ENCODE measurements at regions not wholly inside any gene's neighbourhood (a gene's known extent, or its start where the extent isn't known, plus 50 kb on each side); places are given as distances from the start of the nearest gene placed in this dataset.
"Not testable (repeated sequence)": the region's sequence is repeated elsewhere in the genome, so short reads cannot be mapped to it uniquely, and the experiment has no call there.

- DNase-seq, result no peak
Measured at GRCh38 chr18:67131498-67131897, 385.0 kb downstream of the DSEL start.

- DNase-seq, result not testable (repeated sequence)
Measured at GRCh38 chr18:67126751-67127150, 389.8 kb downstream of the DSEL start.

DNA sequence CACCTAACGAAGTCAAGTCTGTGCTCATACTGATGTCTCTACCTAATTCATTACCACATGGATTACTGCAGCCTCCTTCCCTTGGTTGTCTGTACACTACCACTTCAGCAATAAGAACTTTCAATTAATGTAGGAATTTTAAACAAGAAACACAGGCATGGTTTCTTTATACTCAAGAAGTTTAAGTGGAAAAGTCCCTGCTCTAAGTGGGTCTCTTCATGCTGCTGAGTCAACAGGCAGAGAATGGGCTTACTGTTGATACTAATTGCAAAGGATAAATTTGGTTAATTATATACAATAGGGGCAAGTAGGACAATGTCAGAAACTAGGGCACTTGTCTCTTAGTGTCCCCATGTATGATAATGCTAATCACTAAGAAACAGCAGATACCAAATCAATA is 392.6 kb downstream of the DSEL start:
- no peak for DNase-seq

GRCh38 chr18:67117804-67118203 is 398.7 kb downstream of the DSEL start:
- no peak for DNase-seq

DNA sequence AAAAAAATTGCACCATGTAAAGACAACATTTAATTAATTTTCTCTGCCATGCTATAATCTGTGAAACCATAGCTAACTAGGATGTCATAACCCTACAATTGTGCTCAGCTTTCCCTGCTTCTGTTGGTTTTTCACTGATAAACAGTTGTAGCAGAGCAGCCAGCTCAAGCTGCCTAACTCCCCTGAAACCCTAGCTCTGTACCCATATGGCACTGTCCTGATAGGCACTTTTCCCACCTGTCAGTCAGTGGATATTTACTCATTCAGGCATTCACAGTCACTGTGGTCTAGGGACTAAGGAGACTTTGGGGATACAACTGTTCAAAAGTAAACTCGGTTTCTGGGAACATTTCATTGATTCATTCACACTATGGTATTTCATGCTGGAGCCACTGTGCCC is 407.0 kb downstream of the DSEL start:
- DNase-seq, result no peak

DNA sequence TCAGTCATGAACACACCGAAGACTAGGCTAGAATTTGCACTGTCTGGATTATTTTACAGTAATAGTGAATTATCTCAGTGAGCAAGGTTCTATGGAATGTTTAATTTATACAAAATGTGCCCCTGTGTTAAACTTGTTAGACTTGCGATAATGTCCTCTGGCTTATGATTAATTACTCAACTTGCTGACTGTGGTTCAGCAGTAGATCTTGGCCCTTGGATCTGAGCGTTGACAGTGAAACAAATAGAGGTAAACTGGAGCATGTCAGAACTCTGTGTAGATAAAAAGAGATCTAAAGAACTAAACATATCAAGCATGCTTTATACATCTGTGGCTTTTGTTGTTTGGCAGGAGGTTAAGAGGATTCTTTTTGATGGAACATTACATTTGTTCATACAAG is 407.6 kb downstream of the DSEL start:
- DNase-seq, result no peak

DNA sequence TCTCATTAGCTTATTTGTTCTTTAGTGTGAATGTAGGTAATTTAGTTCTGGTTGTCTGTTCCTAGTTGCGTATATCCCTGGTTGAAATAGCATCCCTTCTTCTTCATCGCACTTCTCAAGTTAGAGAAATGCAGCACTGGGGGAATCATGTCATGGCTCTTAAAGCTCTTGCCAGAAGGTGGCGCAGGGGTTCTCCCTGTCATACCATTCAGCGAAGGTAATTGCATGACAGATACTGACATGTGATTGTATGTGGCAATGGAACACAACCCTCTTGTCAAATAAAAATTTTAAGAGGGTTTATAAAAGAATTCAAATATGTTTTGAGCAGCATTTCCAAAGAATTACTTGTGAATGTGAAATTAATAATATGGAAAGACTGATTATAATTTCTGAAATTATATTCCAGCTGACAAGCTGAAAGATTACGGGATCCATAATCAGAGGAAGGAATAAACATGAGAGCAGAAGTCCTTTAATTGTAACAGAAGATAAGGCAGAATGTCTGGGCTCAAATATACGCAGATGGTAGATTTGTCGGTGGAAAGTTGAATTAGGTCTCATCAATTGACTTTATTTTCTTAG is 411.7 kb downstream of the DSEL start:
- DNase-seq, result peak; percentile 58

DNA sequence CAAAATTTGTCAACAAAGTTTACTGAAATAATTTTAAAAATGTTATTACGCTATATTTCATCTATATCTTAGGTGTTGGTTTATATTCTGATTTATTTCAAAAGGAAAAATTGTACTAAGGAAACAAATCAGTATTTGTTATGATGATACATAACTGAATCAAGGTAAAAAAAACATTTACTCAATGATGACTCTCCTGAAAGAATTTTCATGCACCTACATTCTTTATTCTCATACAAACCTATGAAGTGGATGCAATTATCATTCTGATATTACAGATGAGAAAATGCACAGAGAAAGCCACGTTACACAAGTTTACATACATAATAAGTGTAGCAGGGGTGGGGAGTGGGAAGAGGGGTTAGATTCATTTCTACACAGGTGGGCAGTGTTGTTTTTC is 422.4 kb downstream of the DSEL start:
- no peak for DNase-seq

GRCh38 chr18:67092141-67092540 is 424.4 kb downstream of the DSEL start:
- DNase-seq, result no peak

- no peak for DNase-seq
Measured at GRCh38 chr18:67081482-67082211, 434.9 kb downstream of the DSEL start.

- DNase-seq, result no peak
Measured at GRCh38 chr18:67080601-67081000, 435.9 kb downstream of the DSEL start.

GRCh38 chr18:67074309-67074708 is 442.2 kb downstream of the DSEL start:
- DNase-seq, result no peak

GRCh38 chr18:67072791-67073190 is 443.7 kb downstream of the DSEL start:
- DNase-seq, result no peak

- DNase-seq, result no peak
Measured at GRCh38 chr18:67068608-67069007, 447.9 kb downstream of the DSEL start.

DNA sequence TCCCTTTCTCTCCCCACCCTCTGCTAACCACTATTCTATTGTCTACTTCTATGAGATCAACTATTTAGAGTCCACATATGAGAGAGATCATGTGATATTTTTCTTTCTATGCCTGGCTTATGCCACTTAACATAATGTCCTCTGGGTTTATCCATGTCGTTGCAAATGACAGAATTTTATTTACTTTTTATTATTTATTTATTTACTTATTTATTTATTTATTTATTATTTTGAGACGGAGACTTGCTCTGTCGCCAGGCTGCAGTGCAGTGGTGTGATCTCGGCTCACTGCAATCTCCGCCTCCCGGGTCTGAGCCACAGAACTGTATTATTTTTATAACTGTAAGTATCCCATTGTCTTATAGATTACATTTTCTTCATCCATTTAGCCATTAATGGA is 443.4 kb upstream of the CDH19 start:
- DNase-seq, result no peak

GRCh38 chr18:67043276-67043675 is 439.4 kb upstream of the CDH19 start:
- DNase-seq, result no peak

- no peak for DNase-seq
Measured at GRCh38 chr18:67041334-67041733, 437.4 kb upstream of the CDH19 start.

DNA sequence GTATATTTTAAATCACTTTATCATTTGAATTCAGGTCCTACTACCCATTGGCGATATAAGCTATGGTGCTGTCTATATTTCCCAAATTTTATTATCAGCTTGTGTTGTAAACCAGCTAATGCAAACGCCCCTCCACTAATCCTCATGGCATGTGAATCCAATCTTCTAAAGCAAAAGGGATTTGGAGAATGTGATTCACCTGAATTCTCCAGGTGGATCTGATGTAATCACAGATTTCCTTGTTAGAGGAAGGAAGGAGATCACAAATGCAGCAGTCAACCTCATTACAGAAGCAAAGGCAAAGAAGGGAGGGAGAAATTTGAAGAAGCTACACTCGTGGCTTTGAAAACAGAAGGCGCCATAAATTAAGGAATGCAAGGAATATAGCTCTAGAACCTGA is 431.1 kb upstream of the CDH19 start:
- DNase-seq, result no peak

- no peak for DNase-seq
Measured at GRCh38 chr18:67023059-67023458, 419.2 kb upstream of the CDH19 start.

GRCh38 chr18:67010919-67011318 is 407.0 kb upstream of the CDH19 start:
- peak; percentile 2 for DNase-seq

GRCh38 chr18:67007999-67008398 is 404.1 kb upstream of the CDH19 start:
- no peak for DNase-seq

DNA sequence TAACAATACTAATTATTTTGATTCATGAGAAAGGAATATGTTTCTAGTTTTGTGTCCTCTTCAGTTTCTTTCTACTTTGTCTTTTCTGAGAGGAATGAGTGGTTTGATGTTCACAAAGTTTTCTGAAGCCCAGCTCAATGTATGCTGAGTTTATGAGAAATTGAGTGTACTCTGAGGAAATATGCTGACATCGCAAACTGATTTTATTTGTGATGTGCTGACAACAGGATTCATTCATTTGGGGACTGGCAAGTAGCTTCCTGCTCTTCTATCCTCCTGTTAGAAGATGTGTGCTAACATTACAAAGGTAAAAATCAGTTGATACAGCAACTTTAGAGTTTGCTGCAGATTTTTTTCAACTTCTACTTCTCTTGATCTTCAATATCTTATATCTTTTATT is 403.2 kb upstream of the CDH19 start:
- no peak for DNase-seq

DNA sequence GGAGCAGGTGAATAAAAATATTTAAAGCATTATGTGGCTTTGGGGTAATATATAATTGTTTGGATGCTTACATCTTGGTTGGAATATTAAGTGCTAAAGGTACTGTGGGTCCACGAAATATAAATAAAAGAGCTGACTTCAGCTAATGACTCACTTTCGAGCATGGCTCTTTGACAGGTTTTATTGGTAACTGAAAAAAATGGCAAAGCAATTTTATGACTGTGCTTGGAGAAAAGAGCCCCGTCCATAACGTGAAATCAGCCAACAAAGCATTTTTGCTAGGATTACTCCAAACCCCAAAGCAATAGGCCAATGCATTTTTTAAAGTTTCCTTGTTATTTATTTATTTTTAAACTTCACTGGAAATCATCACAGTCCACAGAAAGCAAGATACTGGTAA is 397.2 kb upstream of the CDH19 start:
- no peak for DNase-seq

- DNase-seq, result no peak
Measured at GRCh38 chr18:66999003-66999402, 395.1 kb upstream of the CDH19 start.

GRCh38 chr18:66995270-66995669 is 391.4 kb upstream of the CDH19 start:
- no peak for DNase-seq

Data from activated CD4-positive, alpha-beta T cell treated with anti-CD3 and anti-CD28 coated beads, Interleukin-2, Interleukin-6, amounts not matched to agents 100 ng/mL and 50 ng/mL, durations not matched to agents 16 hours and 8 hours (primary cell).